ENCODE measurements at regions not wholly inside any gene's neighbourhood (a gene's known extent, or its start where the extent isn't known, plus 50 kb on each side); places are given as distances from the start of the nearest gene placed in this dataset.

DNA sequence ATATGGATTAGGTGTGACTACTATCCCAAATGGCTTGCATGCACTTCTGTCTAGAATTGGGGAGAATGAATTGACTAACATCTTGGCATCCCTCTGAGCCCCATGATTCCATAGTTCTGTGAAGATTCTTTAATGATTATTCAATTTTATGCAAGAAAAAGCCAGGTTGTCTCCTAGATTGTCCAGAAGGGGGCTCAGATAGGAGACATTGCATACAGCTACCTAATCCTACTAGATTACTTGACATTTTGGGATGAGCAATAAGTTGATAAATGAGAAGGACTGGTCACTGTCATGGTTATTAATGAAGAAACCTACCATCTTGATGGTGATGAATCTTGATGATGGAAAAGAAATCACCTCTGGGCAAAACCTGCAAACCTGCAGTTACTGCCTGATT is 117.0 kb downstream of the CARTPT start:
- no peak overlapping the region for H3K4me3 ChIP-seq (ENCODE audit: insufficient read depth, low read length, poor library complexity, severe bottlenecking)
- H3K79me2 ChIP-seq (ENCODE audit: insufficient read depth, low read length): no peaks in the 10 kb centered on the region
- no peaks in the 10 kb centered on the region for H3F3A ChIP-seq (ENCODE audit: insufficient read depth)
- H3K9ac ChIP-seq (ENCODE audit: low read length): no peak overlapping the region
- H3K36me3 ChIP-seq (ENCODE audit: low read length): no peaks in the 10 kb centered on the region
- H3K27me3 ChIP-seq (ENCODE audit: low read length): no peaks in the 10 kb centered on the region
- H4K20me1 ChIP-seq (ENCODE audit: low read depth, low read length): no peaks in the 10 kb centered on the region
- H2AFZ ChIP-seq (ENCODE audit: low read depth, low read length, severe bottlenecking): no peak overlapping the region
- H3K27ac ChIP-seq (ENCODE audit: low read depth, low read length): no peak overlapping the region
- TF ChIP-seq EZH2phosphoT487 (conservative IDR thresholded peaks at IDR 0.05; ENCODE audit: low read length): no peak
- TF ChIP-seq, protein P1, sequence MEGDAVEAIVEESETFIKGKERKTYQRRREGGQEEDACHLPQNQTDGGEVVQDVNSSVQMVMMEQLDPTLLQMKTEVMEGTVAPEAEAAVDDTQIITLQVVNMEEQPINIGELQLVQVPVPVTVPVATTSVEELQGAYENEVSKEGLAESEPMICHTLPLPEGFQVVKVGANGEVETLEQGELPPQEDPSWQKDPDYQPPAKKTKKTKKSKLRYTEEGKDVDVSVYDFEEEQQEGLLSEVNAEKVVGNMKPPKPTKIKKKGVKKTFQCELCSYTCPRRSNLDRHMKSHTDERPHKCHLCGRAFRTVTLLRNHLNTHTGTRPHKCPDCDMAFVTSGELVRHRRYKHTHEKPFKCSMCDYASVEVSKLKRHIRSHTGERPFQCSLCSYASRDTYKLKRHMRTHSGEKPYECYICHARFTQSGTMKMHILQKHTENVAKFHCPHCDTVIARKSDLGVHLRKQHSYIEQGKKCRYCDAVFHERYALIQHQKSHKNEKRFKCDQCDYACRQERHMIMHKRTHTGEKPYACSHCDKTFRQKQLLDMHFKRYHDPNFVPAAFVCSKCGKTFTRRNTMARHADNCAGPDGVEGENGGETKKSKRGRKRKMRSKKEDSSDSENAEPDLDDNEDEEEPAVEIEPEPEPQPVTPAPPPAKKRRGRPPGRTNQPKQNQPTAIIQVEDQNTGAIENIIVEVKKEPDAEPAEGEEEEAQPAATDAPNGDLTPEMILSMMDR (IDR thresholded peaks at IDR 0.05; ENCODE audit: insufficient read depth, low read length, poor library complexity, severe bottlenecking): no peak
- H3K4me2 ChIP-seq (ENCODE audit: low read depth, low read length, poor library complexity, severe bottlenecking): no peak overlapping the region
- H3K9me3 ChIP-seq (ENCODE audit: insufficient read depth, low read length): no peaks in the 10 kb centered on the region
- no peaks in the 10 kb centered on the region for H3K9me2 ChIP-seq (replicated peaks; ENCODE audit: insufficient read depth, low read length)

DNA sequence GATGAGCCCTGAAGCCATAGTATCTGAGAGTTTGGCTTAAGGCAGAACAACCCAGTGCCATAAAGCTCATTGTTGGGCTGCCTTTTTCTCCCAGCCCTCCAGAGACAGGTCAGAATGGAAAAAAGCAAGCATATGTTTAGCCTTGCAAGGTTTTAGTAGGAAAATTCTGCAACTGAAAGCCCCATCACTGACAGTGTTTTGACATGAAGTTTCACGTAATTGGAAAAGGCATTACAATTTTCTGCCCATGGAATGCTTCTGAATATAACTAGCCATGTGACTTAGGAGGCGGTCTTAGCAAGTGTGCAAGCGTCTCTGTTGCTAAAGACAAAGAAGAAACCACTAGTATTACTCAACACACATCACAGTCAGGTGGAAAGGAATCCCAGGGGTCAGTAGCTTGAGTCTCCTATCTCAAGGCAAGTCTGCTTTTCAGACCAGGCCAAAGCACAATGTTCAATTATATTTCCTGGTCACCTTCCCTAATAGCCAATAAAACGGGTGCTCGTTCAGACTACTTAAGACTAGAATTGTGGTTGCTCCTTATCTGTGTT is 117.6 kb downstream of the CARTPT start:
- Histone ChIP-seq H3K9me3 (ENCODE audit: insufficient read depth, low read length) (no peaks in the 10 kb centered on the region), H3K79me2 (ENCODE audit: insufficient read depth, low read length) (no peaks in the 10 kb centered on the region), H4K20me1 (ENCODE audit: low read depth, low read length) (no peaks in the 10 kb centered on the region), H3K36me3 (ENCODE audit: low read length) (no peaks in the 10 kb centered on the region), H3F3A (ENCODE audit: insufficient read depth) (no peaks in the 10 kb centered on the region), H3K27ac (ENCODE audit: low read depth, low read length) (no peak overlapping the region), H3K9me2 (replicated peaks; ENCODE audit: insufficient read depth, low read length) (no peaks in the 10 kb centered on the region), H2AFZ (ENCODE audit: low read depth, low read length, severe bottlenecking) (no peak overlapping the region), H3K9ac (ENCODE audit: low read length) (no peak overlapping the region), H3K27me3 (ENCODE audit: low read length) (no peaks in the 10 kb centered on the region), H3K4me3 (ENCODE audit: insufficient read depth, low read length, poor library complexity, severe bottlenecking) (no peak overlapping the region), H3K4me2 (ENCODE audit: low read depth, low read length, poor library complexity, severe bottlenecking) (no peak overlapping the region)
- TF ChIP-seq EZH2phosphoT487 (conservative IDR thresholded peaks at IDR 0.05; ENCODE audit: low read length): no peak
- TF ChIP-seq, protein P1 (IDR thresholded peaks at IDR 0.05; ENCODE audit: insufficient read depth, low read length, poor library complexity, severe bottlenecking): no peak

DNA sequence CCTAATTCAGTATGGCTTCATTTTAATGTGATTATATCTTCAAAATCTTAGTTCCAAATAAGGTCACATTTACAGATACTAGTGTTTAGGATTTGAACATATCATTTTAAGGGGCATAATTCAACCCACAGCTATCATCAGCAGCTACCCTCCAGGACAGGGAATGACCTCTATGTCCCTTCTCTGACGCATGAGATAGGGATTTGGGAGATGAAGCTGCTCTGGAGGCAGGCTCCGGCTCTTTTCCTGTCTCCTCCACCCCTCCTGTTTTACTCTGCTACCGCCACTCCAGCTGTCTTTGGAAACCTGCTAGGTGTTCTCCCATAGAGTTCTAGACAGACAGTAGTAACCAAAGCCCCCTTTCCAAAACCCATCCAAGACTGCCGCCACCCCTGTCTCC is 119.2 kb downstream of the CARTPT start:
- Histone ChIP-seq H3K4me3 (ENCODE audit: insufficient read depth, low read length, poor library complexity, severe bottlenecking) (no peak overlapping the region), H3K9ac (ENCODE audit: low read length) (no peak overlapping the region), H3K9me3 (ENCODE audit: insufficient read depth, low read length) (no peaks in the 10 kb centered on the region), H2AFZ (ENCODE audit: low read depth, low read length, severe bottlenecking) (no peak overlapping the region), H3K36me3 (ENCODE audit: low read length) (no peaks in the 10 kb centered on the region), H3K9me2 (replicated peaks; ENCODE audit: insufficient read depth, low read length) (no peaks in the 10 kb centered on the region), H3K27ac (ENCODE audit: low read depth, low read length) (no peak overlapping the region), H4K20me1 (ENCODE audit: low read depth, low read length) (no peaks in the 10 kb centered on the region), H3K79me2 (ENCODE audit: insufficient read depth, low read length) (no peaks in the 10 kb centered on the region), H3K4me2 (ENCODE audit: low read depth, low read length, poor library complexity, severe bottlenecking) (no peak overlapping the region), H3F3A (ENCODE audit: insufficient read depth) (no peaks in the 10 kb centered on the region), H3K27me3 (ENCODE audit: low read length) (no peaks in the 10 kb centered on the region)
- no peak for TF ChIP-seq EZH2phosphoT487 (conservative IDR thresholded peaks at IDR 0.05; ENCODE audit: low read length)
- TF ChIP-seq, protein P1 (IDR thresholded peaks at IDR 0.05; ENCODE audit: insufficient read depth, low read length, poor library complexity, severe bottlenecking): no peak

Measured in SU-DHL-6 (cell line).